HepG2 (cell line): ENCODE measurements at regions not wholly inside any gene's neighbourhood (a gene's known extent, or its start where the extent isn't known, plus 50 kb on each side); places are given as distances from the start of the nearest gene placed in this dataset.

Experiments
- AKAP8 ChIP-seq: sonication (generic); formaldehyde crosslinking; IDR thresholded peaks from 2 replicates; pipeline ENCODE4 v1.5.1; 2020; ENCODE audit warnings: mild to moderate bottlenecking, missing genetic modification reagents
- ARNT ChIP-seq: fragments of 450-650 bp; IDR thresholded peaks from 2 replicates; pipeline ENCODE4 v1.6.1; 2017
- ARNT2 ChIP-seq: sonication (generic); formaldehyde crosslinking; IDR thresholded peaks from 2 replicates; pipeline ENCODE4 v1.8.0; 2022; ENCODE audit warnings: mild to moderate bottlenecking, low read depth, missing genetic modification reagents, moderate library complexity
- MAFF ChIP-seq: IDR thresholded peaks from 2 replicates; pipeline ENCODE4 v1.6.1; 2011; ENCODE audit warnings: low read depth, low read length, improper control_type of control experiment
- RAD51 ChIP-seq: fragments of 450-650 bp; IDR thresholded peaks from 2 replicates; pipeline ENCODE4 v1.6.1; 2016; ENCODE audit warnings: borderline replicate concordance
- SMC3 ChIP-seq: IDR thresholded peaks from 2 replicates; pipeline ENCODE4 v1.6.1; 2011; ENCODE audit warnings: low read length, improper control_type of control experiment
- ZNF232 ChIP-seq: sonication (generic); formaldehyde crosslinking; IDR thresholded peaks from 2 replicates; pipeline ENCODE4 v1.4.0; 2020; ENCODE audit warnings: missing genetic modification reagents, borderline replicate concordance
- TF ChIP-seq, protein P1 (sequence below): IDR thresholded peaks from 2 replicates; pipeline ENCODE4 v1.6.1; 2016; ENCODE audit warnings: mild to moderate bottlenecking, missing biosample characterization, missing genetic modification reagents

DNA sequence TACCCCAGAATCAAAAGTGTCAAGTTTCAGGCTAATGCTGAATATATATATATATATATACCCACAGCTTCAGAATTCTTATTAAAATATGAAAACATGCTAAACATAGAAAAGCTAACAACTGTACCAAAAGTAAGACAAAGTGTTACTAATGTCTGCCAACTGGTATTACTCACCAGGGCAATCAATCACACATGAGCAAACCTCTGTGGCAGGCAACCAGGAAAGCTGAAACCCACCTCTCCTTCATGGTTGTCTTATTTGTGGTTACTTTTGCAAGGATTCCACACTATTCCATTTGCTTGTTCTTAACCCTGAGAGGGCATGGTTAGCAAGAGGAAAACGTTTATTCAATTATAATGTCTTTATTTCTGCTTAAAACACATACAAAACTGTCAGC, 512.3 kb upstream of the MDFIC2 start:
- no peak for TF ChIP-seq AKAP8 (CRISPR knock-in tag)
- no peak for TF ChIP-seq ARNT2 (CRISPR knock-in tag)
- no peak for TF ChIP-seq RAD51
- TF ChIP-seq, protein P1, sequence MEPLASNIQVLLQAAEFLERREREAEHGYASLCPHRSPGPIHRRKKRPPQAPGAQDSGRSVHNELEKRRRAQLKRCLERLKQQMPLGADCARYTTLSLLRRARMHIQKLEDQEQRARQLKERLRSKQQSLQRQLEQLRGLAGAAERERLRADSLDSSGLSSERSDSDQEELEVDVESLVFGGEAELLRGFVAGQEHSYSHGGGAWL (CRISPR knock-in tag): no peak
- no peak for TF ChIP-seq ARNT
- no peak for TF ChIP-seq ZNF232 (CRISPR knock-in tag)
- no peak for TF ChIP-seq SMC3
- TF ChIP-seq MAFF: no peak
